WTC11 (cell line): ENCODE measurements at regions not wholly inside any gene's neighbourhood (a gene's known extent, or its start where the extent isn't known, plus 50 kb on each side); places are given as distances from the start of the nearest gene placed in this dataset.

Experiments used
- ATAC-seq: fragments of 200-7000 bp; cut with Tn5 transposase; 2 replicates; pipeline ENCODE4 v1.10.0; 2021; ENCODE audit warnings: mild to moderate bottlenecking, moderate library complexity
- CTCF ChIA-PET: fragments of 300-600 bp; sonication (Branson Sonifier 250); formaldehyde crosslinking; loops from one replicate; lab custom pipeline; 2021; ENCODE audit warnings: antibody characterized with exemption; lab: Charles Lee
- POLR2A ChIA-PET: fragments of 350-600 bp; sonication (Branson Sonifier 250); formaldehyde crosslinking; loops from one replicate; lab custom pipeline; 2021; ENCODE audit warnings: antibody characterized with exemption; lab: Charles Lee
- DNase-seq: peaks from one replicate; pipeline ENCODE4 v3.0.0; 2021; ENCODE audit warnings: low spot score
- H3K27ac Mint-ChIP-seq: 2 replicates; pipeline ENCODE4 v1.8.0; 2021; ENCODE audit warnings: mixed read lengths
- H3K27me3 Mint-ChIP-seq: 2 replicates; pipeline ENCODE4 v1.8.0; 2021; ENCODE audit warnings: low read depth, mild to moderate bottlenecking, moderate library complexity, mixed read lengths
- H3K36me3 Mint-ChIP-seq: 2 replicates; pipeline ENCODE4 v1.8.0; 2021; ENCODE audit warnings: mixed read lengths
- H3K4me1 Mint-ChIP-seq: 2 replicates; pipeline ENCODE4 v1.8.0; 2022; ENCODE audit warnings: mixed read lengths
- H3K4me3 Mint-ChIP-seq: 2 replicates; pipeline ENCODE4 v1.8.0; 2021; ENCODE audit warnings: mild to moderate bottlenecking, moderate library complexity, mixed read lengths
- H3K9me3 Mint-ChIP-seq: 2 replicates; pipeline ENCODE4 v1.8.0; 2021; ENCODE audit warnings: mixed read lengths
- AFF4 ChIP-seq: sonication (generic); formaldehyde crosslinking; IDR thresholded peaks from 2 replicates; pipeline ENCODE4 v1.8.1; 2023; ENCODE audit warnings: mild to moderate bottlenecking, missing genetic modification reagents, borderline replicate concordance
- AR ChIP-seq: fragments of 250-450 bp; sonication (Bioruptor Pico); IDR thresholded peaks from 2 replicates; pipeline ENCODE4 v1.9.0; 2021; ENCODE audit warnings: mild to moderate bottlenecking
- E2F5 ChIP-seq: sonication (generic); formaldehyde crosslinking; IDR thresholded peaks from 2 replicates; pipeline ENCODE4 v1.8.1; 2022; ENCODE audit warnings: mild to moderate bottlenecking, moderate library complexity, missing genetic modification reagents
- ETV6 ChIP-seq: sonication (generic); formaldehyde crosslinking; IDR thresholded peaks from 2 replicates; pipeline ENCODE4 v1.8.1; 2022; ENCODE audit warnings: mild to moderate bottlenecking, missing genetic modification reagents
- GABPB1 ChIP-seq: sonication (generic); formaldehyde crosslinking; IDR thresholded peaks from 2 replicates; pipeline ENCODE4 v1.8.1; 2023; ENCODE audit warnings: mild to moderate bottlenecking, missing genetic modification reagents
- GRHL2 ChIP-seq: fragments of 250-450 bp; sonication (Bioruptor Pico); IDR thresholded peaks from 2 replicates; pipeline ENCODE4 v1.8.0; 2022; ENCODE audit warnings: mild to moderate bottlenecking, moderate library complexity; ENCODE audit not compliant: insufficient replicate concordance, severe bottlenecking
- IRF1 ChIP-seq: sonication (generic); formaldehyde crosslinking; IDR thresholded peaks from 2 replicates; pipeline ENCODE4 v1.8.0; 2023; ENCODE audit warnings: missing genetic modification reagents
- MXD4 ChIP-seq: fragments of 250-450 bp; sonication (Bioruptor Pico); IDR thresholded peaks from 2 replicates; pipeline ENCODE4 v1.8.0; 2021; ENCODE audit warnings: mild to moderate bottlenecking, moderate library complexity, borderline replicate concordance
- NFE2L1 ChIP-seq: sonication (generic); formaldehyde crosslinking; IDR thresholded peaks from 2 replicates; pipeline ENCODE4 v1.8.1; 2023; ENCODE audit warnings: missing genetic modification reagents
- PREB ChIP-seq: sonication (generic); formaldehyde crosslinking; IDR thresholded peaks from 2 replicates; pipeline ENCODE4 v1.8.1; 2022; ENCODE audit warnings: mild to moderate bottlenecking, missing genetic modification reagents, moderate library complexity, borderline replicate concordance
- SMAD4 ChIP-seq: sonication (generic); formaldehyde crosslinking; IDR thresholded peaks from 2 replicates; pipeline ENCODE4 v1.8.0; 2022; ENCODE audit warnings: mild to moderate bottlenecking, missing genetic modification reagents
- USF2 ChIP-seq: sonication (generic); formaldehyde crosslinking; IDR thresholded peaks from 2 replicates; pipeline ENCODE4 v1.8.1; 2023; ENCODE audit warnings: mild to moderate bottlenecking, missing genetic modification reagents, moderate library complexity
- ZBTB21 ChIP-seq: sonication (generic); formaldehyde crosslinking; IDR thresholded peaks from 2 replicates; pipeline ENCODE4 v1.8.1; 2023; ENCODE audit warnings: mild to moderate bottlenecking, missing genetic modification reagents, borderline replicate concordance
- ZNF138 ChIP-seq: sonication (generic); formaldehyde crosslinking; conservative IDR thresholded peaks from 2 replicates; pipeline ENCODE4 v1.8.1; 2022; ENCODE audit warnings: mild to moderate bottlenecking, moderate library complexity, missing genetic modification reagents
- ZNF219 ChIP-seq: sonication (generic); formaldehyde crosslinking; IDR thresholded peaks from 2 replicates; pipeline ENCODE4 v1.8.0; 2023; ENCODE audit warnings: missing genetic modification reagents, mild to moderate bottlenecking, borderline replicate concordance
- ZNF281 ChIP-seq: sonication (generic); formaldehyde crosslinking; IDR thresholded peaks from 2 replicates; pipeline ENCODE4 v1.8.0; 2023; ENCODE audit warnings: mild to moderate bottlenecking, missing genetic modification reagents
- ZNF512 ChIP-seq: sonication (generic); formaldehyde crosslinking; IDR thresholded peaks from 2 replicates; pipeline ENCODE4 v1.8.1; 2022; ENCODE audit warnings: missing genetic modification reagents, borderline replicate concordance

GRCh38 chr10:131778842-131779241 is 122.0 kb upstream of the PPP2R2D start:
- Mint-ChIP-seq H3K27ac (no peak overlapping the region), H3K9me3 (peaks cover 81% of the 10 kb centered on the region), H3K4me1 (no peaks in the 10 kb centered on the region), H3K27me3 (peaks cover 12% of the 10 kb centered on the region), H3K36me3 (peaks cover 65% of the 10 kb centered on the region), H3K4me3 (no peak overlapping the region)
- CTCF ChIA-PET: no interaction called here
- POLR2A ChIA-PET: no interaction called here
- TF ChIP-seq ZBTB21 (CRISPR knock-in tag): no peak
- no peak for TF ChIP-seq GRHL2 (CRISPR knock-in tag)
- no peak for TF ChIP-seq SMAD4 (CRISPR knock-in tag)
- TF ChIP-seq IRF1 (CRISPR knock-in tag): no peak
- no peak for TF ChIP-seq ZNF138 (CRISPR knock-in tag)
- TF ChIP-seq MXD4 (CRISPR knock-in tag): no peak
- no peak for TF ChIP-seq PREB (CRISPR knock-in tag)
- no peak for TF ChIP-seq GABPB1 (CRISPR knock-in tag)
- no peak for TF ChIP-seq AFF4 (CRISPR knock-in tag)
- no peak for TF ChIP-seq ZNF512
- no peak for TF ChIP-seq E2F5 (CRISPR knock-in tag)
- no peak for TF ChIP-seq NFE2L1
- TF ChIP-seq USF2: no peak
- TF ChIP-seq ETV6 (CRISPR knock-in tag): no peak
- TF ChIP-seq ZNF281: no peak
- no peak for TF ChIP-seq AR (CRISPR knock-in tag)
- no peak for TF ChIP-seq ZNF219
- DNase-seq: no peak
- no peak for ATAC-seq
